Panc1 (cell line): ENCODE measurements at regions not wholly inside any gene's neighbourhood (a gene's known extent, or its start where the extent isn't known, plus 50 kb on each side); places are given as distances from the start of the nearest gene placed in this dataset. TPM values are rescaled to one million over a fixed set of nuclear protein-coding genes. Genes with fewer than 3 reads are reported as not detected.

Experiments used
- ATAC-seq: fragments of 200-7000 bp; cut with Tn5 transposase; 2 replicates; pipeline ENCODE4 v1.9.1; 2020; ENCODE audit warnings: mild to moderate bottlenecking, moderate library complexity
- BruUV-seq: library from RNA; stranded (reverse); fragments of 400-500 nt; replicated peaks from 2 replicates; lab custom pipeline; 2021; lab: Mats Ljungman, UMichigan
- CTCF ChIA-PET: fragments of 300-600 bp; sonication (Branson Sonifier 250); formaldehyde crosslinking; loops from one replicate; lab custom pipeline; 2022; ENCODE audit warnings: antibody characterized with exemption; lab: Charles Lee
- POLR2A ChIA-PET: fragments of 300-600 bp; sonication (Branson Sonifier 250); formaldehyde crosslinking; loops from one replicate; lab custom pipeline; 2022; ENCODE audit warnings: antibody characterized with exemption; lab: Charles Lee
- DNase-seq: peaks from one replicate; pipeline ENCODE4 v3.0.0-alpha.2; 2010; ENCODE audit warnings: low read depth, low spot score
- H3K27ac ChIP-seq: 2 replicates; pipeline ENCODE4 v1.5.1; 2011; ENCODE audit warnings: mild to moderate bottlenecking, low read length, inconsistent platforms
- H3K27me3 ChIP-seq: fragments of 200-500 bp; sonication (Bioruptor generic); 2 replicates; pipeline ENCODE4 v1.6.0; 2014; ENCODE audit warnings: low read length, inconsistent platforms; ENCODE audit not compliant: control insufficient read depth, insufficient read depth
- H3K36me3 ChIP-seq: fragments of 200-500 bp; sonication (Bioruptor generic); 2 replicates; pipeline ENCODE4 v1.5.1; 2014; ENCODE audit warnings: inconsistent platforms, mild to moderate bottlenecking, low read length, moderate library complexity; ENCODE audit not compliant: control insufficient read depth, insufficient read depth
- H3K4me1 ChIP-seq: 2 replicates; pipeline ENCODE4 v1.5.1; 2011; ENCODE audit warnings: inconsistent platforms, mild to moderate bottlenecking, low read length, moderate library complexity; ENCODE audit not compliant: control insufficient read depth, insufficient read depth
- H3K4me3 ChIP-seq, 2 experiments: 2 replicates each; pipeline ENCODE4 v1.5.1; 2011 to 2012; ENCODE audit warnings: low read depth in 2 of 2, low read length in 2 of 2, mild to moderate bottlenecking in 2 of 2, inconsistent platforms in 1 of 2, moderate library complexity in 1 of 2
- H3K9me3 ChIP-seq: fragments of 200-500 bp; sonication (Bioruptor generic); 2 replicates; pipeline ENCODE4 v1.5.1; 2014; ENCODE audit warnings: low read depth, mild to moderate bottlenecking, inconsistent platforms, low read length, moderate library complexity; ENCODE audit not compliant: control insufficient read depth, insufficient read depth
- POLR2AphosphoS5 ChIP-seq: IDR thresholded peaks from 2 replicates; pipeline ENCODE4 v1.6.1; 2012; ENCODE audit warnings: mild to moderate bottlenecking, low read depth, low read length, moderate library complexity
- REST ChIP-seq, 2 experiments: IDR thresholded peaks; 2 replicates each; pipeline ENCODE4 v1.6.1; 2011 to 2012; ENCODE audit warnings: low read depth in 2 of 2, control low read depth in 1 of 2, low read length in 1 of 2, mild to moderate bottlenecking in 1 of 2, moderate library complexity in 1 of 2; ENCODE audit not compliant: insufficient read depth in 1 of 2
- SIN3A ChIP-seq: IDR thresholded peaks from 2 replicates; pipeline ENCODE4 v1.6.1; 2012; ENCODE audit warnings: low read depth, mild to moderate bottlenecking, low read length, moderate library complexity, borderline replicate concordance; ENCODE audit not compliant: insufficient read depth
- TCF7L2 ChIP-seq: IDR thresholded peaks from 2 replicates; pipeline ENCODE4 v1.6.1; 2011; ENCODE audit warnings: mild to moderate bottlenecking, low read depth, low read length, inconsistent platforms
- in situ Hi-C: cut with HindIII; loops from 2 replicates; pipeline ENCODE4 v1.10.0; 2016; ENCODE audit warnings: low sequenced_read_pairs, low pct_unique_long_range_greater_than_20kb
- intact Hi-C: fragments of 100-400 bp; cut with micrococcal nuclease; formaldehyde crosslinking; loops from one replicate; pipeline ENCODE4 v1.10.0; 2022; ENCODE audit not compliant: unreplicated experiment
- microRNA-seq: library from miRNA; unstranded; fragments of <30 nt; microRNA quantifications from one replicate; pipeline ENCODE4 v1.1.0, GENCODE V29; 2020; ENCODE audit not compliant: unreplicated experiment
- TF ChIP-seq, protein P1 (sequence below): fragments of 450-650 bp; IDR thresholded peaks from 2 replicates; pipeline ENCODE4 v1.5.1; 2017; ENCODE audit warnings: mild to moderate bottlenecking

DNA sequence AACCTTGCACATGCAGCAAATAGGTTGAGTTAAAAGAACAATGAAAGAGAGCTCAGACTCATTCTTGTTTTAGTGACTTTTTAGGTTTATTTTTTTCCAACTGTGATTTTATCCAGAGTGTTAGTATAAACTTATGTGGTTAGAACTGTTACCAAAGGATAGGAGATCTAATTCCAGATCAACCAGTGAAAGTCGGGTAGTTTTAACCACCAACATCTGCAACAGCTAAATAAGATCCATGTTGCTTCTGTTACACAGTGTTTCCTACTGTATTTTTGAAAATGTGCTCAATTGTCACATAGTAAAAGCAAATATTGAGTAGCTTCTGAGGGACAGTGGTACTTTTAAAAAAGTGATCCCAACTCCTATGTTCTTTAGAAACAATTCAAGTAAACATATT lies 53.9 kb upstream of the ARGLU1 start:
- Histone ChIP-seq H3K4me3 (no peak overlapping the region), H3K9me3 (no peaks in the 10 kb centered on the region), H3K4me1 (no peaks in the 10 kb centered on the region), H3K27me3 (peaks cover 2% of the 10 kb centered on the region; the same call in 1 of the 2 replicates), H3K27ac (no peak overlapping the region), H3K36me3 (no peaks in the 10 kb centered on the region)
- no peak for TF ChIP-seq SIN3A
- no peak for TF ChIP-seq REST (IDR thresholded peaks at IDR 0.05; ENCODE audit: insufficient read depth in 1 of 2, low read depth in 2 of 2, low read length in 1 of 2)
- TF ChIP-seq, protein P1, sequence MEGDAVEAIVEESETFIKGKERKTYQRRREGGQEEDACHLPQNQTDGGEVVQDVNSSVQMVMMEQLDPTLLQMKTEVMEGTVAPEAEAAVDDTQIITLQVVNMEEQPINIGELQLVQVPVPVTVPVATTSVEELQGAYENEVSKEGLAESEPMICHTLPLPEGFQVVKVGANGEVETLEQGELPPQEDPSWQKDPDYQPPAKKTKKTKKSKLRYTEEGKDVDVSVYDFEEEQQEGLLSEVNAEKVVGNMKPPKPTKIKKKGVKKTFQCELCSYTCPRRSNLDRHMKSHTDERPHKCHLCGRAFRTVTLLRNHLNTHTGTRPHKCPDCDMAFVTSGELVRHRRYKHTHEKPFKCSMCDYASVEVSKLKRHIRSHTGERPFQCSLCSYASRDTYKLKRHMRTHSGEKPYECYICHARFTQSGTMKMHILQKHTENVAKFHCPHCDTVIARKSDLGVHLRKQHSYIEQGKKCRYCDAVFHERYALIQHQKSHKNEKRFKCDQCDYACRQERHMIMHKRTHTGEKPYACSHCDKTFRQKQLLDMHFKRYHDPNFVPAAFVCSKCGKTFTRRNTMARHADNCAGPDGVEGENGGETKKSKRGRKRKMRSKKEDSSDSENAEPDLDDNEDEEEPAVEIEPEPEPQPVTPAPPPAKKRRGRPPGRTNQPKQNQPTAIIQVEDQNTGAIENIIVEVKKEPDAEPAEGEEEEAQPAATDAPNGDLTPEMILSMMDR, result no peak
- TF ChIP-seq POLR2AphosphoS5, result no peak
- DNase-seq, result no peak
- ATAC-seq, result no peak
- in situ Hi-C loops, result no loop called here
- BruUV-seq, result no TSS peak
- CTCF ChIA-PET, result no interaction called here
- intact Hi-C loops, result no loop called here
- POLR2A ChIA-PET, result no interaction called here

DNA sequence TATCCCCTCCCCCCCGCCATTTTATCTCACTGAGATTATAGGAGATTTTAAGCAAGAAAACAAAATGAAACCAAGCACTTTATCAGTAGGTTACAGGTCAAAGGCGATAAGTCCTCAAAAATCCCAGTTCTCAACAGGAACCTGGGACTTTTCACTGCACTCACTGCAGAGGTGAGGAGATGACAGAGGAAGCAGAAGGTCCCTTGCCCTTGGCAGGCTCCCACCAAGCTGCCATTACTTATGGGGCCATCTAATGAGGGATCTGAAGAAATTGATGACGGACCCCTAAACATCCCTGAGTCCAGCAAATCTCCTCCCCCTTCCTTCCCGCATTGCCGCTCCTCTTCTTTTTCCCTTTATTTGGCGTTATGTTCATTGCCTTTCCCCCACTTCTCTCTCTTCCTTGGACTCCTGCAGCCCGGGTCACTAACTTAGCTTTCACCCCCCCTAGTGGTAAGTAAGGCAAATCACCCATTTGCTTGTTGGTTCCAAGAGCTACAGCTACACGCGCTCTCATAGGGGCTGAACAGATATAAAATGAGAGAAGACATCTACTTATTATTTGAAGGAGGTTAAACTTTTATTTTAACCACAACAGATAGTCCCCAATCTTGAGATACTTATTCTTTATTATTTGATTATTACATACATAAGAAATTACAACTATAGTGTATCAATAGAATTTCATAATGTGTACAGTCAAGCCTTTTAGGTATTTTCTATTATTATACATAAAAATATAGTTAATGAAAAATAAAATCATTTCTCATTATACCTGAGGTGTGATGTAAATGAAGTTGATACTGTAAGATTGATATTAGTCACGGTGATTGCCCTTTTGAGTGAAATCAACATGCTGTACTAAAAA lies 52.0 kb upstream of the ARGLU1 start:
- no peaks in the 10 kb centered on the region for H3K36me3 ChIP-seq
- intact Hi-C loops, result no loop called here
- BruUV-seq, result no TSS peak
- H3K9me3 ChIP-seq, result no peaks in the 10 kb centered on the region
- ChIA-PET CTCF (interaction anchor here (0.6 to 0.7 kb wide), 4 partner anchors 166 to 1206 kb away, joined by 3 to 6 read pairs (median 4); no protein-coding TSS in a partner anchor), POLR2A (no interaction called here)
- DNase-seq (no peak), ATAC-seq (peak; percentile 78; the same call in 1 of the 2 replicates)
- no peak overlapping the region for H3K27ac ChIP-seq
- H3K4me1 ChIP-seq, result no peaks in the 10 kb centered on the region
- TF ChIP-seq, protein P1, result peak; percentile 64
- no peak for TF ChIP-seq TCF7L2
- TF ChIP-seq SIN3A, result no peak
- peak overlapping the region in 1 of 2 experiments; percentile 13; a peak in 2 of 4 replicates for H3K4me3 ChIP-seq
- H3K27me3 ChIP-seq, result peaks cover 2% of the 10 kb centered on the region; the same call in 1 of the 2 replicates
- in situ Hi-C loops, result no loop called here

Small RNA genes in the stretch of these regions (microRNA-seq; reads per million reads assigned to microRNA genes)
- gene MIR1267, result not detected
